GM19240 (cell line): ENCODE measurements at regions not wholly inside any gene's neighbourhood (a gene's known extent, or its start where the extent isn't known, plus 50 kb on each side); places are given as distances from the start of the nearest gene placed in this dataset.
"Not testable (repeated sequence)": the region's sequence is repeated elsewhere in the genome, so short reads cannot be mapped to it uniquely, and the experiment has no call there.

Experiments used
- DNase-seq: peaks from one replicate; pipeline ENCODE4 v3.0.0; 2011; ENCODE audit warnings: low spot score; ENCODE audit not compliant: insufficient read length

DNA sequence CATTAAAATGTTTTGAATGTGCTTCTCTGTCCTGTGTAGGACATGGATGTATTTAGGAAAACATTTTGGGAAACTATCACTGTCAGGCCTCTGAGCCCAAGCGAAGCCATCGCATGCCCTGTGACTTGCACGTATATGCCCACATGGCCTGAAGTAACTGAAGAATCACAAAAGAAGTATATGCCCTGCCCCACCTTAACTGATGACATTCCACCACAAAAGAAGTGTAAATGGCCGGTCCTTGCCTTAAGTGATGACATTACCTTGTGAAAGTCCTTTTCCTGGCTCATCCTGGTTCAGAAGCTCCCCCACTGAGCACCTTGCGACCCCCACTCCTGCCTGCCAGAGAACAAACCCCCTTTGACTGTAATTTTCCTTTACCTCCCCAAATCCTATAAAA is 191.1 kb upstream of the MEIS1 start:
- DNase-seq: not testable (repeated sequence)

DNA sequence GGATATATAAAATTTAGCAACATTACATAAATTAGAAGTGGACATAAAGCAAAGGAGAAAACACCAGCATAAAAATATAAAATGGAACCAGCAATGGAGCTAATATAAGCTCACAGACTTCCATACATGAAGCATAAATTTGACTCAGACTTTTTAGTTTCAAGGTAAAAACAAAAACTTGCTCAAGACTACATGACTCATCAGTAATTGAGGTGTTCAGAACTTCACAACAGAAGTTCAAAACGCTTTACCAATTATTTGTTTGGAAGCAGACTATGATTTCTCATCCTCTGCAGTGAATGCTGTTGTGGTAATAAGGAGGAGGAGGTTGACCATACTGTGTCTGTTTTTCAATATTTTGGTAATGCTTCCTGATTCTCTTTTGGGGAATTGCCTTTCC is 192.0 kb upstream of the MEIS1 start:
- not testable (repeated sequence) for DNase-seq

DNA sequence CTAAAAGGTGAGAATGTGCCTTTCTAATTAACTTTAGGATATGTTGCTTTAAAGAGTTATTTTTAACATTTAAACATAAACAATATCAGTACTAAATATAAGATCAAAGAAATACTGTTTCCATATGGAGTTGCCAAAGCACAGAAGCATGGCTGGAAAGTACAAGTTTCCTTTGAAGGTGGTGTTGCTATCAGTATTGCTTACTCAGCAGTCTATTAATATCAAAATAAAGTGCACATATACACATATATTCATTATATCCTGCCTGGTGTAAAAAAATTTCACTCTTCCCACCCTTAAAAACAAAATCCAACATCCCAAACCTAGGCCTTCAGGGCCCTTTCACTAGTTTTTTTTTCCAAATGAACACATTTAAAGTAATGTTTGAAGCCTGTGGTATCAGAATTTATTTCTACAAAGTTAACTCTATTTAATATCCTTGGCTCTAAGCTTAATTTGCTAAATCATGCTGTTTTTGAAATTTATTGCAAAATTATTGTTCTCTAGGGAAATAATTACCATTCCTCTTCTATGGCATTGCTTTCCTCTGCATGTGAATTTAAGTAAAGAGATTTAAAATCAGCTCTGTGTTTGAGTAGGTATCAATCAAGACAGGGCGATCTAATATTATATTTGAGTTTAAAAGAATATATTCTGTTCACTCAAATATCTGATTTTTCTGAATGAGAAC is 192.7 kb upstream of the MEIS1 start:
- no peak for DNase-seq

DNA sequence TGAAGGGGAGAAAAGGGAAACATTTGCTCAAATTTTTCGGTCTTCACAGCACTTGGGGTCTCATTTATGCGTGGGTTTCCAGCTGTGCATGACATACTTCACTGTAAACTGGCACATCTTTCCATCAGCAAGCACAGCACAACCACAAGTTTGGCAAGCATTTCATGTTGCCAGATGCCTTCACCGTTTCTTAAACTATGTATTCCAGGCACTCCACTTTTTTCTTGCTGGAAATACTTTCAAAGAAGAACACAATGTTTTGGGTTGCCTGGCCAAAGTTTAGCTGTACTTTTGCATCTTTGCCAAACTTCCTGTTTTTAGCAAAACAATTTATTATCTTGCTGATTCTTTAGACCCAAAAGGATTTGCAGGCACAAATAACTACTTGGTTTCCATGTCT is 194.6 kb upstream of the MEIS1 start:
- no peak for DNase-seq

DNA sequence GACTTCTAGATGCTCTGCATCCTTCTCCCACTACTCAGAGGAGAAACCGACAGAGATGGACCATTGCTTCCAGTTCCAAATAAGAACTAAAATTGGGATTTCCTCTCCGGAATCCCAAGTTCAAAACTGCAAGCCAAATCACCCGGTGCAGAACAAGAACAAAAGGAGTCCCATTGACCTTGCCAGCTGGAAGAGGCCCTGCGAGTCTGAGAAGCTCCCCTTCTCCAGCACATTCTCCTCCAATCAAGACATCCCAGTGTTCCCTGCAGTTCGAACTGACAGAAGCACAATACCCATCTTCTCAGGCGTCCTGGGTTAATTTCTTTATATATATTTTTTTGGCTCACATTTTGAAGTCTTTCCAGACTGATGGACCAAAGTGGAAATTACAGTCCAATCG is 195.3 kb upstream of the MEIS1 start:
- DNase-seq: no peak

DNA sequence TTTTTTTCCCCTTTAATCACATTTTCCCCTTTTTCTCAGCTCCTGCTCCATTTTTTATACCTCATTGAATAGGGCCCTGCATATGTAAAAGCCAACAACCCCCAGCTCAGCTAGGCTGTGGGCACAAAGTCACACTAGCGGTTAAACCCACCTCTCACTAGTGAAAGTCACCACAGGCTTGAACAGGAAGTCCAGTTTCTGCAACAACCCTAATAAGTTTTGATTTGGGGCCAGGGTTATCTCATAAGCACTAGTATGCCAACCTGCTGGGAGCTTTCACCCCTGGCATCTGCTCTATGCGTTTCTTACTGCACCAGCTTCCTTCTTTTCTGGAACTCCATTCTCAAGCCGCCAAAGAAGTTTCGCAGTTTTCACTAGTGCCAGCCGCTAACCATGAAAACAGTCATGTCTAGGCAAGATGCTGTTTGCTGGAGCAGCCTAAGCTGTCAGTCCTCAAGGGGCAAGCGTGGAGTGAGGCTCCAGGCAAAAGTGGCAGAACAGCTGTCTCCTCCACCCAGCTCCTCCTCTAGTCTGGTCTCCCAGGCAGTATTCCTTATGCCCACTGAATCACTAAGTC is 197.0 kb upstream of the MEIS1 start:
- no peak for DNase-seq

DNA sequence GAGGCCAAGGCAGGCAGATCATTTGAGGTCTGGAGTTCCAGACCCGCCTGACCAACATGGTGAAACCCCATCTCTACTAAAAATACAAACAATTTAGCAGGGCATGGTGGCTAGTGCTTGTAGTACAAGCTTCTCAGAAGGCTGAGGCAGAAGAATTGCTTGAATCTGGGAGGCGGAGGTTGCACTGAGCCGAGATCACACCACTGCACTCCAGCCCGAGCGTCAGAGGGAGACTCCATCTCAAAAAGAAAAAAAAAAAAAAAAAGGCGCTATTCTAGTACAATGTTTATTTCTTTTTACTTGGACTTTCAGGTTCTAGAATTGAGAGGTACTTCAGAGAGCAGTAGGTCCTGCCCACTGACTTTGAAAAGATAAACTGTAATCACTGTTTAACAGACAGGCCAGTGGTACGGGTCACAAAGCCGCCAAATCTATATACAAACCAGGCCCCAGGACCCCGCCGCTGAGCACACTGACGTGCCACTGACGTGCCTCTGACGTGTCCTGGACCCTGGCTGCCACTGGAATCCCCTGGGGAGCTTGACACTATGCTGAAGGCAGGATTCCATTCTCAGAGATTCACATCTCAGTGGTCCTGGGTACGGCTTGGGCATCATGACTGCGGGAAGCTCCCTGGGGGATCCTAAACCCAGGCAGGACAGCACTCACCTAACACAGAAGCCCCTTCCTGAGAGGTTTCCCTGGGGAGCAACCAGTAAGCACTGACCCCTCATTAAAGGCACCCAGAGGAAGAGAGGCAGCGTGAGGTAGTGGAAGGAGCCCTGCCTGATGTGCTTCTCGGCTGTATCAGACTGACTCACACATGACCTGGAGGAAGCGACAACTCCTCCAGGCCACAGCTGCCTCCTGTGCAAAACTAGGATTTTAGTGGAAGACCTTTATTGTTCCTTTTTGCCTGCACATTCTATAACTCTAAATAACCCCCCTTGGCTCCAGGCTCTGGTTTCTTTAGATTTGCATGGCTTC is 197.8 kb upstream of the MEIS1 start:
- DNase-seq: no peak

DNA sequence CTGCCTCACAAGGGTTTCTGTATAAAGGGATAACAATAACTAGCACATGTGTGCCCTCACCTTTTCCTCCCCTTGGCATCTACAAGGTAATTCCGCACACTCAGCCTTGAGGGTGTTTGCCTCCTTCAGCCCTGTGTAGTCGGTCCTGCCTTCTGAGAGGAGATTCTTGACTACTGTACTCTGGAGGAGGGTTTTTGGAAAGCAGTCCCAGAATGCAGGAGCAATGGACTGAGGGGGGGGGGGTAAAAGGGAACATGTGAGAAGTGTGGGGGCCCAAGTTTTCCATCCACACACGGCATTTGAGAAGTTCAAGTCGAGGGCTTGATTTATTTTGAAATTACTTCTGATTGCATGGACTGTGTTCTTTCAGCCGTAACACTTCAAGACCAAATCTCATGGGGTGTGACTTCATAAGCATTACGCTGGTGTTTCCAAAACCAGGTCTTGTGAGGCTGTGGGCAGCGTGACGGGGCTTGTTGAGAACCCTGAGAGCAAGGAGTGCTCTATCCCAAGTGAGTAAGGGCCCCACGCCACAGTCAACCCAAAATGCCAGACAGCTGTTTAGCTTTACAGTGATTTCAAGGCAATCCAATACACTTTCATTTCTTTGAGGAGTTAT is 198.7 kb upstream of the MEIS1 start:
- no peak for DNase-seq

DNA sequence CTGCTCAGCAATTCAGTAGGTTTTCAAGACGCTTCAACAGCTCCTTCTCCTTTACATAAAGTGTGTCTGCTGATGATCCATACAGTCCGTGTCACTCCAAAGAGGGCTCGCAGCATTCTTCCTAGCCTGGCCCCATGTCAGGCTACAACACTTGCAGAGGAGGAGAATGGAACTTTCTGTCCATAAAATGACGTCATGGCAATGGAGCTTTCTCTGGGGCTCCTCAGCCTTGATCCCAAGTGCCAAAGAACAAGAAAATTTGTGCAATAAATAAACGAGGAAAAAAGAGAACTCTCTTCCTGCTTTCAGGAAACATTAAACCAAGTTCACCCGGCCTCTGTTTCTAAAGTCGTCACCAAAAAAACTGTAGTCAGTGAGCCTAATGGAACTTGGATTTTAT is 199.5 kb upstream of the MEIS1 start:
- no peak for DNase-seq

DNA sequence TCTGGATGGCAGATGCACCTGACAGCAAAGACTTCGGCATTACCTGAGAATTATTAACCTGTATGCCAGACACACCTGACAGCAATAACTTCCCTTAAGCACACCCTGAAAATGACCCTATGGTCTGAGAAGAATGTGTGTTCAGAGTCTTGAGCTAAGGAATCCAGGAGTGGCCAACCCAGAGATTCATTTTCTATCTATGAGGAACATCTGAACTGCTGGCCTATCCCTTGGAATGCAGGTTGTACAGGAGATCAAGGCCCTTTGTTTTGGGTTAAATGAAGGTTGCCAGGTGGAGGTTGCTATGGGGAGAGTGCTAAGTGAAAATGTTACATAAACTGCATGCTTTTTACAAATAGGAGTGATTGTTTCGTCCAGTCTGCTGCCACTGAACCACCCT is 200.9 kb upstream of the MEIS1 start:
- DNase-seq: no peak

DNA sequence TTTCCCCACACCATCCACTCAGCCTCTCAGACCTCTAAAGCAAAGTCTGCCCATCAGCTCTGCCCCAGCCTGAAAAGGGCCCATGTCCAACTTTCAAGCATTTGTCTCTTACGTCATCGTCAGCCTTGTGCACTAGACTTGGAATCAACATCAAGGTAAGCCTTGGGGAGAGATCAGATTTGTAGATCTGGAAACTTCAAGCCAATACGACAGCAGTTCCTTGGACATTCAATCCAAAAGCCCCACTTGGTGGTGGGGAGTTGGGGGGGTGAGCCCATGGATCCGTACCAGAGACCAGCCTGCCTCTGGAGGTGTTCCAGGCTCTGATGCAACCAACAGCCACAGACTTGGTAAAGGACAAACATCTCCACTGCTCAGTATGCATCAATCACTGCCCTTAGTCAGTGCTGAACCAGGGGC is 206.8 kb upstream of the MEIS1 start:
- no peak for DNase-seq

DNA sequence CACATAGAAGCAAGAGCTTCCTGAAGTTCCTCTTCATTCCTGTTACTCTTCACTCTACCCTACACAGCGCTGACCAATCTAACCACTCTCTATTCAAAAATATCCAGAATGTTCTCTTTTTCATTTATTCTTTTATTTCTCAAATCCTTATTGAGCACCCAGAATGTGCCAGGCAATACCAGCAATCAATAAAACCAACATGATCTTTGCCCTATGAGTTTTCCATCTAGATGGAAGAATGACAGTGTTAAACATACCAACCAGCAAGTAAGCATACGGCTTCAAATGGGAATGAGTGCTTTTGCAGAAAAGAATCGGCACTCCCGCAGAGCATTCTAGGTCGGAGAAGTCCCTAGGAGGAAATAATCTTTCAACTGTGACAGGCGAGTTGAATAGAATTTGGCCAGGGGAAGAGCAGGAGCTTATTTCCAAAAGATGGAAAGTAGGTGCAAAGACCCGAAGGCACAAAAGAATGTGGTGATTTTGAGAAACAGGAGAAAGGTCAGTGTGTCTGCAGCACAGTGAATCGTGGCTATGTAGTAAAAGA is 217.8 kb upstream of the MEIS1 start:
- DNase-seq: no peak

DNA sequence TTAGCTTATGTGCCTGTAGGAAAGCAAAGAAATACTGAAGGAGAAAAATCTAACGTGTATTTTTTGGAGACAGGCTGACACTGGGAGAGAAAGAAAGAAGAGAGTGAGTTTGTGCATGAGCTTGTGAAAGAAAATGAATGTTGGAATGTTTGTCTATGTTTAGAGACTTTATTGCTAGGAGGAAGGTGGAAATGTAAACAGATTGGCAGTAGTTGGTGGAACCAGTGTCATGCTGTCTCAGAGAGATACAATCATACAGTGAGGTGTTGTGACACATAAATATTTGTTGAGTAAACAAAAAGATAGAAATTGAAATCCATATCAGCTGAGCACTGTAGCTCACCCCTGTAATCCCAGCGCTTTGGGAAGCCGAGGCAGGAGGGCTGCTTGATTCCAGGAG is 222.2 kb upstream of the MEIS1 start:
- DNase-seq: no peak

DNA sequence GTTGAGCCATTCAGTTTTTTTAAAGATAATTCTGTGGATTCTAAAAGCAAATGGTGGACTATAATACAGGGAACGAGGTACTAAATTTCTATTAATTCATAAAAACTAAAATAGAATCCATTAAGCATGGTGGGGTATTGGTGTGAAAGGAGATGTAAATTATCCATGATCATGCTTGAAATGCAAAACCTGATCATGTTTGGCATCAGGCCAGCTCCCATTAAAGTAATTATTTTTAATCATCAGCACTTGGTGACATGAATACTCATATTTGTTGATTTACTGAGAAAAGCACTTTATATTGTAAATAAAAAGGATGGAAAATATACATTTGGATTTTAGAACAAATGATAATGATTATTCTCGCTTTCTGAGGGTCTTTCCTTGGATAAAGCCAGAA is 232.3 kb upstream of the MEIS1 start:
- DNase-seq: no peak

DNA sequence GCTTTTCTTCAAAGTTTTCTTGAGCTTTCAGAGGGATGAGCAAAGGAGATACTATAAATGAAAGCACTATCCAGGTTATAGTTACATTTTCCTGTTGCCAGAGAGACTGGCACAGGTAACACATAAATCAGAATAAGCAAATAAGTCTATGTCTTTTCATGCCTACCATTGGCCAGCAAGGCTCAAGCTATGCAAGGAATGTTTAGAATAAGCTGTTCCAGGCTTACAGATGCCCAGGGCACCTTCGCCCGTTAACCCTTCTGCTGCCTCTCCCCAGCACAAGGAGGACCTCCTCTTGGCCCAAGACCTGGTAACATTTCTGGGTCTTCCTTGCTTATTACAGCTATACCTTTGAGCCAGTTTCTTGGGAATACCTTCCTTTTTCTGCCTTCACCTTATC is 233.7 kb upstream of the MEIS1 start:
- DNase-seq: no peak

DNA sequence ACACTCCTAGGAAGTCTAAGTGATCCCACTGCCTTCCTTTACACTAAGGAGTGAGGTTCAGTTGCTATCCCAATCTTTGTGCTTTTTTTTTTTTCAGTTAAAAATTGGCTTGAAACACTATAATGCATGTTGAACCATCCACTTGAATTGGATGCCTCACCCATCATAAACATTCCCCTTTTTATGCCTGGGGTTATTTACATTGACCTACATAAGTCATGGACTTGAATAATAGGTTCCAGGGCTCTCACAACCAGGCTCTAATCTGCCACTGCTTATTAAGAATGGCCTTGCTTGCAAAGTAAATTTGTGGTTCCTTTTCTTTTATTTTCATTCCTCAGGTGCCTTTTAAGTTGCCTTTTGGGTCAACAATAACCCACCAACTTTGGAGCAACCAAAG is 236.1 kb upstream of the MEIS1 start:
- no peak for DNase-seq

DNA sequence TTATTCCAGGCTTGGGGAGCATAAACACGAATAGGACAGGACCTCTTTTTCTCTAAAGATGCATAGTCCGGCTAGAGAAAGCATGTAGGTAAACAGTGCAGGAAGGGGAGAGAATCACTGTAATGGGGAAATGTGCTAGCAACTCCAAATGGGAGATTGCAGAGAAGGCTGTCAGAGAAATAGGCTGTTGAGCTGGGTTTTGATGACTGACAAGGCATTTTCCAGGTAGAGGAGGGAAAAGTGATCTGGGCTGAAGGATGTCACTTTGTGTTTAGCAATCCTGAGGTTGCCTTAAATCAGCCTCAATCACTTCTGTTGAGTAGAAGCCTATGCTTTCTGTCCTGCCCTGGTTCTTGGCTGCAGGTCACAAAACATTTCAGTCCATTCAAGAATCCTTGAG is 242.0 kb upstream of the MEIS1 start:
- no peak for DNase-seq

DNA sequence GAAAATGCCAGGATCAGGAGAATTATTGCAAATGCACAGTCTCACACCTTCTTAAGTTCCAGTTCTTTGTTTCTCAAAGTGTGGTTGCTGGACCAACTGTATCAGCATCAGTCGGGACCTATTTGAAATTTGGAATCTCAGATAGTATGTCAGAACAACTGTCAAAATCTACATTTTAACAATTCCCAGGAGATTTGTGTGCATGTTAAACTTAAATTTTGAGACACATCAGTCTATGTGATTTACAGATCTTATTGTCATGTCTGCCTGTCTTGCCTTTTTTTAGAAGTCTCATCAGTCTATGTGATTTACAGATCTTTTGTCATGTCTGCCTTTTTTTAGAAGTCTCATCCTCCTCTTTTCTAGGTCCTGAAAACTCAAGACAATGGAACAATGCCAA is 243.6 kb upstream of the MEIS1 start:
- DNase-seq: no peak

DNA sequence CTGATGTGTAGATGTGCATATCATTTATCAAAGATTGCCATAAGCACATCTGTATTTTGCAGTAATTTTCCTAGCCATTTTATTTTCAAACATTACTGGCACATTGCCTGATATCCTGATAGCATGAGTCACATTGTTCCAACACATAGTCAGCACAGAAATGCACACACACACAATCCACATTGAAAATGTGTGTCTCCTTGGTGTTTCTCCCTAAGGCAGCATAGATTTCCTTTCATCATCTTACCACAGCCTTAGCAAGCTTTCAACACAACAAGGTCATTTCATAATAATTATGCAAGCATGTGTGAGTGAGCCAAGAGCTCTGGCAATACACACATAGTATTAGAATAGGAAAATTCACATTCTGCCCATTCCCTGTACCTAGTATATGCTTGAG is 245.4 kb upstream of the MEIS1 start:
- no peak for DNase-seq

DNA sequence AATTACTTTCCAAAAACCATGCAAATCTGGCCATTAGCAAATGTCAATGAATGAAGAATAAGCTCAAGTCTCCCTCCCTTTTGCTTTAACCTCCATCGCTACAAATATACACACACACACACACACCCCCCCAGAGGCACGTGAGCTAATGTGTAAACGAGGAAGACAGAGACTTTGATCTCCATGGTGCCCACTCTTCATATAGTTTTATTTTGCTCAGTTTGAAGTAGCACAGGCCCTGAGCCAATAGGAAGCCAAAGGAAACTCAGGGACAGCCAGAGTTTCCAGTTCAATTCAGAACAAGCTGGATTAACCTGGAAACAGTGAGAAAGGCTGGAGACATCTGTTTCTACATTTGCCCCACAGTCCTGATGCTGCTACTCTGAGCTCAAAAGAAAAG is 248.4 kb upstream of the MEIS1 start:
- no peak for DNase-seq

DNA sequence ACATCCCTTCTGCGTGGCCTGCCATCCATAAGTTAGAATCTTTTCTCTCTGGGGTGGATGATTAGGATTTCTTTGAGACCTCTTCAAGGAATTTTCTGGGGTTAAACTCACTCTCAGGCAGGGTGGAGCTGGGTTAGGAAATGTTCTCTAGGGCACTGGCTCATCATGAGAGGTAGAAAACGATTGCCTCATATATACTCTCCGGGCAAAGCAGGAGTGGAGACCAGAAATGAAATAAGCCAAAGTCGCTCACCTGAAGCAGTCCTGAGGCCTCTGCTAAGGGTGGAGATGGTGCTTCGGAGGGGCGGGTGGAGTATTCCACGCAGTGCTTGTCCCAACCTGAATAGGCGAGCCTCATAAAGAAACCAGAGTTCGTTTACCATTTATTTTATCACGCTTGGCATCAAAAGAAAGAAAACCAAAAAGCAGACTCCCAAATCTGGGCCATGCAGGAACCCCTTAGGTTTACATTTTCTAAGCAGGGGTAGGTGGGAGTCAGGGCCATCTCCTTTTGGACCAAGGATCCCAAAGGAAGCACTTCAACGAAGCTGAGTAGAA is 249.3 kb upstream of the MEIS1 start:
- no peak for DNase-seq
